Activated CD4-positive, alpha-beta T cell treated with anti-CD3 and anti-CD28 coated beads, Interleukin-2, Interleukin-6, amounts not matched to agents 100 ng/mL and 50 ng/mL, durations not matched to agents 16 hours and 8 hours (primary cell): ENCODE measurements at regions not wholly inside any gene's neighbourhood (a gene's known extent, or its start where the extent isn't known, plus 50 kb on each side); places are given as distances from the start of the nearest gene placed in this dataset.

Experiments
- DNase-seq: peaks from one replicate; pipeline ENCODE4 v3.0.0-alpha.2; 2020

DNA sequence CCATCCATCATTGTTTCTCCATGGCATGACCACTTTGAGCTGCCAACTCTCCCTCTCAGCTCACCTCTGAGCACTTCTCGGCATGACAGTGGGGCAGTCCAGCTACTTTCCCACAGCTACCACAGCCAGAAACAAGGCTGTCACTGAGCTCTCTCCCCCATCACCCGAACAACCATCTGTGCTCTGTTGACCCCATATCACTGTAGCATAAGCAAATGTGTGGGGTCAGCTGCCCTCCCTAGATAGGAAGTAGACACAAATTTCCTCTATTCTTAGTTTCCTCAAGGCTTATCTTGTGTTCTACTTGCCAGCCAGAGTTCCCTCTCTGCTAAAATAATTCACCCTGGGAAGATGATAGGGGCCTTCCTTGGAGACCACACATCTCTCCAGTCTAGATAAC, 82.6 kb upstream of the FUT8 start:
- no peak for DNase-seq

DNA sequence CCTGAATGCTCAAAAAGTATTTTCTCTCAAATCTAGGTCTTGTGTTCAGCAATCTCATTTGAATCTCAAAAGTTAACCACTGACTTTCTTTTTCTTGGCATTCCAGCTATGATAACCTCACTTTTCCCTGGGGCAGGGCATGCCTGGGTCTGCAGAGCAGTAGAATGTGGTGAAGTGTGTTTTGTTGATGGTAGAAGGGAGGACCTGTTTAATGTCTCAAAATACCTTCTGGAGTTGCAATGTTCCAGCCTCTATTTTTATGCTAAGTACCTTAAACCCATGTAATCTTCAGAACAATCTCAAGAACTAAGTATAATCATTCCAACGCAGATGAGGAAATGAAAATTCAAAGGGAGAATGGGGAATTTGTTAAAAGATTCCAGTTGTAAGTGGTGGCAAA, 82.1 kb upstream of the FUT8 start:
- DNase-seq, result no peak

DNA sequence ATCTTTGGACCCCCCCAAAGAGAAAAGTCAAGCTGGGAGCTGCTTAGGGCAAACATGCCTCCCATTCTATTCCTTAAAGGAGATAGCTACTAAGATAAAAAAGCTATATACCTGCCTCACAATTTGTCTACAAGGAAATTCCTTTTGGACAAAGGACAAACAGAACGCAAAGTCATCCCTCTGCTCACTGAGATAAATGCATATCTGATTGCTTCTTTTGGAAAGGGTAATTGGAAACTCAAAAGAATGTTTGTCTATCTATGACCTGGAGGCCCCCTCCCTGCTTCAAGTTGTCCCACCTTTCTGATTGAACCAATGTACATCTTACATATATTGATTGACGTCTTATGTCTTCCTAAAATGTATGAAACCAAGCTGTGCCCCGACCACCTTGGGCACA, 80.9 kb upstream of the FUT8 start:
- no peak for DNase-seq

DNA sequence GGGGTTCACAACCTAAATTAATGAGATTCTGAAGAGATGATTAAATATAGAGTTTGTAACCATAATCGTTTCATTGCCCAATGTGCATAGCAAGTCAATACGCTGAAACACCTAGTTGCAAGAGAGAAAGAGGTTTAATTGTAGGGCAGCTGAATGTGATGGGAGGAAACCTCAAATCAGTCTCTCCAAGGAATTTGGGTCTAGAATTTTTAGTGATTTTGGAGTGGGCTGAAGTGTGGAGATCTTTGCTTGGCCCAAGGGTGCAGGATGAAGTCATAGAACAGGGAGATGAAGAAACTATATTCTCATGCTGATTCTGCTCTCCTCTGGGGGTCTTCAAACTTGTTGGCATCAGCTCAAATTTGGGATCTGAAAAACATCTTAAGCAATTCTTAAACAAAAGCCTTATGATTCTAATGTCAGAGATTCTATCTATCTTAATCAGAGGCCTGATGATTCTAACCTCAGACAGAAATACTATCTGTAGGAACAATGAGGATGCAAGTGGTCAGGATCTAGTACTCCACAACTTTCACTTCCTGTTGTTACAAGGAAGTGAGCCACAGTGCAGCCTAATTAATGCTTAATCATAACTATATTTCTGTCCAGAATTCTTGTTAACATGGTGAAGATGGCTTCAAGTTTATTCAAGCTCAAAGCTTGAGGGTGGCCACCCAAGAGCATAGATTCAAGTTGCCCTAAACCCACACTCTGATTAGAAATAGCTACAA, 80.2 kb upstream of the FUT8 start:
- no peak for DNase-seq

DNA sequence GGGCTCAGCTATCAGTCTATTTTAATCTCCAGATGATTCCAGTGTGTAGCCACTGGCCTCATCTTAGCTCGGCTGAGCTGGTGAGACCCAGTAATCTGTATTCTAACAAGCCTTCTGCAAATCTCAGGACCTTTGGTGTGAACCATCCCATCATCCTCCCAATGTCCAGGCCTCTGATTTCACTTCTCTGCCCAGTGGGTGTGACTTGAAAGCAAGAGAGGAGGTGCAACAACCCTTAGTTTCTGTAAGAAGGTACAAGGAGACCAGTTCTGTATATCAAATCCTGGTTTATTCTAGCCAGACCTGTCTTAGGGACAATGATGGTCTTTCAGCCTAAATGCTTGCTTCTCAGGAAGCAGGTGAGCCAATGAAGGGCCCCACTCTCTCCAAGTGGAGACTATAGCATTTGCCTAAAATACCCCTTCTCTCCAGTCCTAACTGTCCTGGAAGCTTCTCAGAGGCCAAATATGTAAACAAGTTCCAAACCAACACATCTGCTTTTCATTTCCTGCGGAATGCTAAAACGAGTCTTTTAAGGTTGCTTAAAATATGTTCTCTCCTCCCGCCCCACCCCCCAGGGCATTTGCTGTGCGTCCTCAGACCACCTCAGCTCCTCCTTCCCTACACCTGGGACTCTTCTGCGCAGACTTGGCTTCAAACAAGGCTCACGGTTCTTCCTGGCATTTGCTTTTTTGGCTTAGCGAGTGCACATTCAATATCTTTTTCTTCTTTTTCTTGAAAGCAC, 78.4 kb upstream of the FUT8 start:
- no peak for DNase-seq

DNA sequence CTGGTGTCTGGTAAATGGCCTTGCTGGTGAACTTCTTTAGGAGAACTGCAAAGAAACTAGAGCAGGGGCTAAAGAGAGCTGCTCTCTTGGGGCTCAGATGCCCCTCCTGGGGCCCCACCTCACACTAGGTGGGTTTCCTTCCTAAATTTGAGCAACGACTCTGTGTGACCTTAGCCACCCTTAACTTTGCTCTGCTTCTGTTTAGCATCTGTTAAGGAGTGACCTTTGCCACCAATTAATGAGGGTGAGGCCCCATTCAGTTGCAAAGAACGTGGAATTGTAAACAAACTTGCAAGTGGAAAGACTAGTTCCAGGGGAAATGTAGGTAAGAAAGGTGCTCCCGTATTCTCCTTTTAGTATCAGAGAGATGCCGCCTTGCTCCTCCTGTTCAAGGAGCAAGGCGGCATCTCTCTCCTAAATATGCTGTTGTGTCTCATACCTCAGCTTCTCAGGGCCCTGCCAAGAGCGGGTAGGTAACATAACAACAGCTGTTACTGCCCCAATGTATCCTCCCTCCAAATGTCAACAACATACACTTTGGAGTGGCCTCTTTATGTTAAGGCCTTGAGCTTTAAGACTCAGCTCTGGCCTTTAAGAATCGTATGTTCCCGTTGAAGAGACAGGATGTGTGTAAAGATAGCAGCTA, 77.6 kb upstream of the FUT8 start:
- DNase-seq, result no peak

DNA sequence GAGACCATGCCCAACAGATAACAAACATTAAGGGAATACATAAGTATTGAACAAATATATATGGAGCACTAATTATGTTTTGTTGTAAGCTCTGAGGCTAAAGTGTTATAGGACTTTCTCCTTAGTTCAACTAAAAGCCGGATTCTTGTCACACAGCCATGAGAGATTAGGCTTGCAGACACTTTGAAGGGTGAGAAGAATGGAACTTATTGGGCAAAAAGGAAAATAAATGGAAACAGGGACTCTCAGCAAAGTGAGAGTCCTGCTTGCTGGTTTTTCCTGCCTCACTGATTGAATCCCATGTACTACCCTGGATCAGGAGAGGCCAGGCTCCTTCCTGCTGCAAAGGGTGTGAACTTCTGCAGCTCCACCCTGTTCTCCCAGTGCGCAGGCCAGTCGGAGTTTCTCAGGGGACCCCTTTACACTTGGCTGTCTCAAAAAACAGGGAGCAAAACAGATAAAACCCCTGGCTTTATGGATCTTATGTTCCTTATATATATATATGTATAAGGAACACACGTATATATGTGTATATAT, 77.1 kb upstream of the FUT8 start:
- DNase-seq, result no peak

DNA sequence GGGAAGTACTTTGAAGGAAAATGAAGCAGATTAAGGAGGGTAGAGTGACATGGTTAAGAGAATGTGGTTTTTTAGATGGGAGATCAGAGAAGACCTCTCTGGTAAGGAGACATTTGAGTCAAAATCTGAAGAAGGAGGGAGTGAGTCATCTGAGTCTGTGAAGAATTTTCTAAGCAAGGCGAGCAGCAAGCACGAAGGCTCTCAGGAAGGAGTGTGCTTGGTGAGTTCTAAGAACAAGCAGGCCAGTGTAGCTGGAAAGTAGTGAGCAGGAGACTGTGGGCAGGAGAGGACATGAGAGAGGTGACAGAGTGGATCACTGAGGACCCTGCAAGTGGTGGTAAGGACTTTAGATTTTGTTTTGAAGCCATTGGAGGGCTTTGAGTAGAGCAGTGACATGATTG, 76.3 kb upstream of the FUT8 start:
- DNase-seq, result peak; percentile 93

DNA sequence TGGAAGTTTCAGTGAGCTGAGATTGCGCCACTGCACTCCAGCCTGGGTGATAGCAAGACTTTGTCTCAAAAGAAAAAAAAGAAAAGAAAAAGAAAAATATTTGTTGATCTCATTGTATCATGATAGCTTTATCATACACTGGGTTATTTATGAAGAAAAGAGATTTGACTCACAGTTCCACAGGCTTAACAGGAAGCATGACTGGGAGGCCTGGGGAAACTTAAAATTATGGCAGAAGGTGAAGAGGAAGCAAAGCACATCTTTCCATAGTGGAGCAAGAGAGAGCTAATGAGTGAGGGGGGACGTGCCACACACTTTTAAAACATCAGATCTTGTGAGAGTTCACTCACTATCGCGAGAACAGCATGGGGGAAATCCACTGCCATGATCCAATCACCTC, 72.7 kb upstream of the FUT8 start:
- peak; percentile 36 for DNase-seq

DNA sequence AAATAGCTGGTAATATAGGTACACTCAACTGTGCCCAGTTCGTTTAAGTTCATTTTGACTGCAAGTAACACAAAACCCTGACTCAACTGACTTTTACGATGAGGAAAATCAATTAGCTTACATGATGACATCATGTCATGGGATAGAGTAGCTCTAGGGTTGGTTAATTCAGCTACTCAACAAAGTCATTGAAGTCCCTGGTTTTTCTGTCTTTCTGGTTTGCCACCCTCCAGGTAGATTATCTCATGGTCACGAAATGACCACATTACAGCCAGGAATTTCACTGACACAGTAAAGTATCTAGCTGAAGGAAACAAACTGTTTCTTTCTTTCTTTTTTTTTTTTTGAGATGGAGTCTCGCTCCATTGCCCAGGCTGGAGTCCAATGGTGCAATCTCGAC, 68.5 kb upstream of the FUT8 start:
- no peak for DNase-seq

DNA sequence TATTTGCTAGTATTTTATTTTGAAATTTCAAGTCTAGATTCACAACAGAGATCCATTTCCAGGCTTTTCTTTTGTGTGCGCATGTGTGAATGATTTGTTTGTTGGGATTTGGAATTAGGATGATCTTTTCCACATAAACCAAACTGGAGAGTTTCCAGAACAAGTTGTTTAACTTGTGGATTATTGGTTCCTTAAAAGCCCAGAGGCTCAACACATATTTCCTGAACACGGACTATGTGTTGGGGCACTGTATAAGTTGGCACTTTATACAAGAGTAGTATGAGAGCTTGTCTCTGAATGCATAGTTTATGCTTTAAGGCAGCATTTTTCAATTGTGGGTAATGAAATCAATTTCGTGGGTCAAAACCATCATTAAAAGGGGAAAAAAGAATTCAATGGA, 67.3 kb upstream of the FUT8 start:
- DNase-seq, result no peak

DNA sequence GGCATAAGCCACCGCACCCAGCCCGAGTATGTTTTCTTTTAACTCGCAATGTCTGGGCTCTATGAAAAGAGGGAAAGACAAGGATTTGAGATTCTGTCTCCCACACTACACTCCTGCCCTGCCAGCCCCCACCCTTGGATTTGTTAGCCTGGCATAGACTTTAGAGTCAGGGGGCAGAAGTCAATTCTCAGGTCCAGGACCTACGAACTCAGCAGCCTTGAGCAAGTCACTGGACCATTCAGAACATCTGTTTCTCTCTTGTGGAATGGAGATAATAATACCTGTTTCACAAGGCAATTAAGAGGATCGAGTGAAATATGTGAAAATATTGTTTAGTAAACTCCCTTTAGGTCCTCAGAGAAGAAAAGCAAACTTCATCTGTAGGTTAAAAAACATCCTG, 66.1 kb upstream of the FUT8 start:
- no peak for DNase-seq

DNA sequence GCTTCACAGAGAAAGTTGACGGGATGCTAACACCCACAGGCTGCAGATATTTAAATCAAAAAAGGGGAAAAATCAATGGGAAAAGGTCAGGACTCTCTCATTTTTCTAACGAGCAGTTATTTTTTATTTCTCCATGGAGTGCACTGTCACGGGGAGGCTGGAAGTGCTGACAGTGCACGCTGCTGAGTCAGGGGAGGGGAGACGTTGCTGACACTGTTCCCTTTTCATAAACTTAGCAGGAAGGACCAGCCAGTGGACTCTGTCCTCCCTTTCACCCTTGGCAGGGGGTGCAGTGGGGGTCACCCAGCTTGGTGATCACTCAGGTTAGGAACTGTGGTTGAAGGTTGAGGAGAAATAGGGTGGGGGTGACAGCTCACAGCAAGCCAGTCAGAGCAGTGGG, 65.6 kb upstream of the FUT8 start:
- no peak for DNase-seq

DNA sequence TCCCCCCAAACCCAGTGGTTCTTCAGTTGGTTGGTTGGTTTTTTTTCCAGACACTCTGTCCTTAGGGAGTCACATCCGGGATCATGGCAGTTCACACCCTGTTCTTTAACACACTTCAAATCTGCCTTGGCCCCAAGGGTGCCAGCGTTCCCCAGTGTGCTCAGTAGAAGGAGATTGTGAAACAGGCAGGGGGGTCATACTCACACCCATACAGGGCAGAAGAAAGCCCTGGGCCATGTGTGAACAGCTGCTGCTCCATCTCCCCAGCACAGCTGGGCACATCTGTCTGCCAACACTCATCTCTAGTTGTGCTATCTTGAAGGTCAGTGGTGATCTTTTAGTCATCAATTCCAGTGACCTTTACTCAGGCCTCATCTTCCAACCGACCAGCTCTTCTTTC, 64.4 kb upstream of the FUT8 start:
- no peak for DNase-seq

DNA sequence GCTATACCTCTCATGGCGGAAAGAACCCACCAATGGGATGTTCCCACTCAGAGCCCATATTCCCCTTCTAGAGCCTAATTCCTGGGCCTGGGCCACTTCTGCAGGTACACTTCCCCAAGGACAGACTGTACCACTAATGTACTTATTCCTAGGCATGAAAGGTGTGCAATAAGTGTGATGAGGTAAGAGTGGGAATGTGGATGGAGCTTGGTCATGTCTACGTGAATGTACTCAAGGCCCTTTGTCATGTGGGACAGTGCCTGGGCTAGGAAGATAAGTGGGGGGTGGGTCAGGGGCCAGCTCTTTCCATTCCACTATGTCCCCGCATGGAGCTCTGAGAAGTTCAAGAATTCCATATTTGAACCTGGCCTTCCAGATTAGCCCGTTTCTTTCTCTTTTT, 63.4 kb upstream of the FUT8 start:
- DNase-seq, result no peak

DNA sequence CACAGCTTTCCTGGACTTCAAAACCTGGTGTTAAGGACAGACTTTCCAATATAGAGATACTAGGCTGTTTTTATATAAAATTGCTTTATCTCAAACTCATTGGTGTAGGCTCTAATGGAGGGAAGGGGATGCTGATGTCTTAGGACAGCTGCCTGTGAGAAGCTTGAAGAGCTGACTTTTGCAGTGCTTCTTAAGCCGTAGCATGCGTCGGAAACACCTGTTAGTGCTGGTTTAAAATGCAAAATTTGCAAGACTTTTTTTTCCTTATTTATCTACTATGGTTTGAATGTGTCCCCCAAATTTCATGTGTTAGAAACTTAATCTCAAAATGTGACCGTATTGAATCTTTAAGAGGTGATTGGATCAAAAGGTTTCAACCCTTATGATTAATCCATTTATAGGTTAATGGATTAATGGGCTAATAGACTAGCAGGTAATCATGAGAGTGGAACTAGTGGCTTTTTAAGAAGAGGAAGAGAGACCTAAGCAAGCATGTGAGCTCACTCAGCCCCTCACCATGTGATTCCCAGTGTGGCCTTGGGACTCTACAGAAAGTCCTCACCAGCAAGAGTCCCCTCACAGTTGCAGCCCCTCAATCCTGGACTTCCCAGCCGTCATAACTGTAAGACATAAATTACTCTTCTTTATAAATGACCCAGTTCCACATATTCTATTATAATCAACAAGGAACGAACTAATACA, 60.9 kb upstream of the FUT8 start:
- no peak for DNase-seq

DNA sequence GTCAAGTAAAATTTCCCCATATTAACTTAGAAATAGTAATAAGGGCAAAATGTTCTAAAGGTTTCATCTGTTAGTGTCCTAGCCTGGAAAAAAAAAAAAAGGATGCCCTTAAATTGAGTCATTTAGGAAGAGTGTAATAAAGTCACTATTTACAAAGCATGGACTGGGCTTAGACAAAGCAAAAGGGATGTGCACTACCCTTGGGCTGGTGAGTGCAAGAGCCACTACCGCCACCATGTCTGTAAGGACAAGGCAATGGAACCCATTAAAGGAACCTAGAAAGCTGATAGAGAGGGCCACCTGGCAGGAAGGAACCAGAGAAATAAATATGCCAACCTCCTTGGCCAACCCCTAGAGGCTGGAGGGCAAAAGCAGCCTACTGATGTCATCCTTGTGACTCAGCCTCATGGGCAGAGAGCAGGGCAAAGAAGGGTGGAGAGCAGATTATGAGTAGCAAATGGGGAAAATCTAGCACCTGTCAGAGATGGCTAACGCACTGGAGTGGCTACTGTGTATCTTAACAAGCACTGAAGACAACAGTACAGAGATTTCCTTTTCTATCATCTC, 59.5 kb upstream of the FUT8 start:
- DNase-seq, result peak; percentile 62

DNA sequence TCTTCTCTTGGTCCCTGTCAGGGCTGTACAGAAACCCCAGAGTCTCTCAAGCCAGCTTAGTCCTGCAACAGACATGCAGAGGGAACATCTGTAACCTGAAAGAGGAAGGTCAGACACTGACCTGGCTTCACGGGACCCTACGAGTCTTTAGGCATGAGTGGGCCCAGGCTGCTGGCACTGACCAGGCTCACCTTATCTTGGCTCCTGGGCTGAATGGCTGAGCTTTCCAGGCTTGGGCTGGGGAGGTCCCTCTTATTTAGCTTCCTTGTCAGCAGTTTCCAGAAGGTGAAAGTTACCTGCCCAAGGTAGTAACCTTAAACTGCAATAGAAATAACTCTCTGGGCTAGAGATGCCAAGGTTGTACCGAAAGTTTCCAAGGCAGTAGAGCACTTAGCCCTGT, 58.4 kb upstream of the FUT8 start:
- no peak for DNase-seq

DNA sequence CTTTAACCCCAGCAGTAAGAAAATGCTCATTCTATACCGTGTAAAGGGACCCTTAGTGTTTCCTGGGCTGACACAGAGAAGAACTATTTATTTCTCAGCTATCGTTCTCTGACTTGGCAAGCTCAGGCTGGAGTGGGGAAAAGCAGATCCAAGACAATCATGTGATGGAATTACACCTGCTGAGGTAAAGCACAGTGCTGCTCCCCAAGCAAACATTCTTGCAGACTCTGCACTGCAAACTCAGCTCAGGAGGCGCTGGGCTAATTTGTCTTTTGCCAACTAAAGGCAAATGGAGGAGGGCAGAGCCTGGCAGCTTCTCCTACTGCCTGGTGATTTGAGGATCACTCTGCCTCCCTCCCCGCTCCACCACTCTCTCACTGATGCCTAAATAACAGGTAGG, 57.8 kb upstream of the FUT8 start:
- no peak for DNase-seq

DNA sequence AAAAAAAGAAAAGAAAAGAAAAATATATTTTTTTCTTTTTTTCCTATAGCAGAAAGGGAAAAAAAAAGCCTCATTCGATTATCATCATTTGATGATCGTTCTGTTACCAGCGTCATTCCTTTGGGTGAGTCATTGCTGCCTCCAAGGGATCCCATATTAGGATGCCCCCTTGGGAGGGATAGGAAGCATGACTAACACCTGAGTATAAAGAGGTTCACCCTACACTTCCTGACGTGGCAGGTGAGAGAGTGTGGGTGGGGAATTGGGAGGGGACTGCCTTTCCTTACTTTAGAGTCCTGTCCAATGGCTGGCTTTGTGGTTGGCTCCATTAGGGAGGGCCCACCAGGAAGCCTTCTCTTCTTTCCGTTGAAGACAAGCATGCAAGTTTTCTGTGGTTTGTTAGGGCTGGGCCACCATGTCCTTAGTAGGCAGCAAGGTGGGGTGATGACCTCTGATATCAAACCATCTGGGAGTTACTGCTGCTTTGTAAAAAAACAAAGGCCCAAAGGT, 56.1 kb upstream of the FUT8 start:
- peak; percentile 60 for DNase-seq

DNA sequence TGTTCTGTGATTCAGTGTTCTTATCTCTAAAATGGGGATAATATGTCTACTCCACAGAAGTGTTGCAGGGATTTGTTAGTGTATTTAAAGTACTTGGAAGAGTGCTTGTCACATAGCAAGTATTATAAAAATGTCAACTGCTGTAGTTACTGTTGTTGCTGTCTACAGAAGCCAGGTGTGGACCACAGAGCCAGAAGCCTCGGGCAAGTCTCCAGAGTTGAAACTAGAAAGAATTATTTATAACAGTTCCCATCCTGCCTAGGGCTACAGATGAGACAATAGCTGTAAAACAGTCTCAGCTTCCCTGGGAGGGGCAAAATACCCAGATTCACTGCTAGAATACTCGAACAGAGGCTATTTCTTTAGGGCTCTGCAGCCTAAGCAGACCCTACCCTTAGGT, 55.4 kb upstream of the FUT8 start:
- no peak for DNase-seq

DNA sequence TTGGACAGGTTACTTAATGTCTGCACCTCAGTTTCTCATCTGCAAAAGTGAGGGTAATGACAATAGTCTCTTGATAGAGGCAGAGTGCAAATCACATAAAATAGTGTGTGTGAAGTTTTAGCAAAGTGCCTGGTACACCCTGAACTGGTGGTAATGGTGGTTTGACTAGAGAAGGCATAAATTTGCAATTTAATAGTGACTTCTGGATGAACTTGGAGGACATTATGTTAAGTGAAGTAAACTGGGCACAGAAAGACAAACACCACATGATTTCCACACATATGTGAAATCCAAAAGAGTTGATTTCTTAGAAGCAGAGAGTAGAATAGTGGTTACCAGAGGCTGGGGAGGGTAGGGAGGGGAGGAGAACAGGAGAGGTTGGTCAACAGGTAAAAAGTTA, 54.8 kb upstream of the FUT8 start:
- no peak for DNase-seq

DNA sequence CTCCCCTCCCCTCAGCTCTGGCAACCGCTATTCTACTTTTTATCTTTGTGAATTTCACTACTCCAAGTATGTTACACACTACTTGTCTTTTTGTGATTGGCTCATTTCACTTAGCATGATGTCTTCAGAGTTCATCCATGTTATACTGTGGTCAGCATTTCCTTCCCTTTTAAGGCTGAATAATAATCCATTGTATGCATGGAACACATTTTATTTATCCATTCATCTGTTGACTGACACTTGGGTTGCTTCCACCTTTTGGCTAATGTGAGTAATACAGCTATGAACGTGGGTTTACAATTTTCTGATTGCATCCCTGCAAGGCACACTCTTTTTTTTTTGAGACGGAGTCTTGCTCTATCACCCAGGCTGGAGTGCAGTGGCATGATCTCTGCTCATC, 53.0 kb upstream of the FUT8 start:
- DNase-seq, result peak; percentile 28
